Kidney (tissue), 13 donors: ENCODE measurements at regions not wholly inside any gene's neighbourhood (a gene's known extent, or its start where the extent isn't known, plus 50 kb on each side); places are given as distances from the start of the nearest gene placed in this dataset.
"Not testable (repeated sequence)": the region's sequence is repeated elsewhere in the genome, so short reads cannot be mapped to it uniquely, and the experiment has no call there.

Experiments used
- DNase-seq, 5 donors: peaks; one replicate each; pipeline ENCODE4 v3.0.0-alpha.2; 2013 to 2020
- FAIRE-seq: peaks from 2 replicates; lab custom pipeline; 2012; peaks lifted over from hg19 to GRCh38; lab: Jason Lieb, UNC
- H3K27ac ChIP-seq, 2 donors: one replicate each; pipeline ENCODE4 v1.7.0; 2013; ENCODE audit warnings: low read depth in 2 of 2, low read length in 2 of 2, inconsistent platforms in 1 of 2
- H3K27me3 ChIP-seq: one replicate; pipeline ENCODE4 v1.7.1; 2013; ENCODE audit warnings: low read length, inconsistent platforms; ENCODE audit not compliant: control insufficient read depth, insufficient read depth
- H3K36me3 ChIP-seq, 3 donors: one replicate each; pipeline versions ENCODE4 v1.7.0 to v1.7.1; 2013; ENCODE audit warnings: low read length in 3 of 3, control low read depth in 1 of 3, inconsistent platforms in 1 of 3; ENCODE audit not compliant: insufficient read depth in 3 of 3, control insufficient read depth in 2 of 3
- H3K4me1 ChIP-seq, 3 donors: one replicate each; pipeline versions ENCODE4 v1.7.0 to v1.7.1; 2013; ENCODE audit warnings: low read length in 3 of 3, inconsistent platforms in 1 of 3, low read depth in 1 of 3; ENCODE audit not compliant: control insufficient read depth in 2 of 3, insufficient read depth in 2 of 3
- H3K4me3 ChIP-seq, 3 donors: one replicate each; pipeline versions ENCODE4 v1.7.0 to v1.8.1; 2013; ENCODE audit warnings: low read length in 3 of 3, control low read depth in 1 of 3, inconsistent platforms in 1 of 3
- H3K9ac ChIP-seq, 3 donors: one replicate each; pipeline versions ENCODE4 v1.7.0 to v1.7.1; 2013; ENCODE audit warnings: low read length in 3 of 3, control low read depth in 1 of 3, inconsistent platforms in 1 of 3
- H3K9me3 ChIP-seq, 3 donors: one replicate each; pipeline versions ENCODE4 v1.7.0 to v1.7.1; 2013; ENCODE audit warnings: low read length in 3 of 3, control low read depth in 1 of 3, inconsistent platforms in 1 of 3; ENCODE audit not compliant: control insufficient read depth in 2 of 3, insufficient read depth in 1 of 3
- intact Hi-C: fragments of 100-400 bp; cut with DNase I; formaldehyde crosslinking; loops from one replicate; pipeline ENCODE4 v1.11.1; 2022
- TF ChIP-seq, protein P1 (sequence below): IDR thresholded peaks from 3 replicates; pipeline ENCODE4 v1.5.1; 2012; ENCODE audit warnings: mild to moderate bottlenecking, moderate library complexity, borderline replicate concordance; ENCODE audit not compliant: insufficient read depth; ENCODE audit errors: extremely low read depth
- donor health status: control.
- donor health status: control.
- donor health status: control.
- donor health status: control.
- donor health status: control.
- donor health status: DM: yes; HTN: yes; CAD: no.
- donor health status: Normal renal cell carcinoma (clear cell type).

DNA sequence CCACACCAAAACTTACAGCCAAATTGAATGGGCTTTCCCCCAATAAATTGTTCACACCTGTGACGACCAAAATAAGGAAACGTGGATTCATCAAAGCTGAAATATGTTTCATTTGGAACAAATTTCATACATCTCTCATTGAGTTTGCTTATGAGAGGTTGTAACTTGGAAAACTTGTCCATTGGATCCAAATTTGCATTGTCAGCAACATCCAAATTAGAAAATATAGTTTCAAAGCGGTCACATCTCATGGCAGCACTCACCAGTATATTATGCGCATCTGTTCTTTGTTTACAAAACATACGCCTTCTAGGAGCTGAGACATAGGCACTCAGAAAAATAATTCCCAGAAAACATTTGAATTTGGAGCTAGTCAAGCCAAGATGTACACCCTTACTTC lies 1028.2 kb upstream of the USP15 start:
- Histone ChIP-seq H3K27ac (no peak overlapping the region), H3K4me3 (no peak overlapping the region), H3K9me3 (peaks cover 0 to 3% (median 0%) of the 10 kb centered on the region in 3 donors), H3K4me1 (no peaks in the 10 kb centered on the region), H3K27me3 (no peaks in the 10 kb centered on the region), H3K9ac (no peak overlapping the region), H3K36me3 (no peaks in the 10 kb centered on the region)
- FAIRE-seq (no peak), DNase-seq (no peak)
- TF ChIP-seq, protein P1, sequence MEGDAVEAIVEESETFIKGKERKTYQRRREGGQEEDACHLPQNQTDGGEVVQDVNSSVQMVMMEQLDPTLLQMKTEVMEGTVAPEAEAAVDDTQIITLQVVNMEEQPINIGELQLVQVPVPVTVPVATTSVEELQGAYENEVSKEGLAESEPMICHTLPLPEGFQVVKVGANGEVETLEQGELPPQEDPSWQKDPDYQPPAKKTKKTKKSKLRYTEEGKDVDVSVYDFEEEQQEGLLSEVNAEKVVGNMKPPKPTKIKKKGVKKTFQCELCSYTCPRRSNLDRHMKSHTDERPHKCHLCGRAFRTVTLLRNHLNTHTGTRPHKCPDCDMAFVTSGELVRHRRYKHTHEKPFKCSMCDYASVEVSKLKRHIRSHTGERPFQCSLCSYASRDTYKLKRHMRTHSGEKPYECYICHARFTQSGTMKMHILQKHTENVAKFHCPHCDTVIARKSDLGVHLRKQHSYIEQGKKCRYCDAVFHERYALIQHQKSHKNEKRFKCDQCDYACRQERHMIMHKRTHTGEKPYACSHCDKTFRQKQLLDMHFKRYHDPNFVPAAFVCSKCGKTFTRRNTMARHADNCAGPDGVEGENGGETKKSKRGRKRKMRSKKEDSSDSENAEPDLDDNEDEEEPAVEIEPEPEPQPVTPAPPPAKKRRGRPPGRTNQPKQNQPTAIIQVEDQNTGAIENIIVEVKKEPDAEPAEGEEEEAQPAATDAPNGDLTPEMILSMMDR = no peak
- intact Hi-C loops = no loop called here

DNA sequence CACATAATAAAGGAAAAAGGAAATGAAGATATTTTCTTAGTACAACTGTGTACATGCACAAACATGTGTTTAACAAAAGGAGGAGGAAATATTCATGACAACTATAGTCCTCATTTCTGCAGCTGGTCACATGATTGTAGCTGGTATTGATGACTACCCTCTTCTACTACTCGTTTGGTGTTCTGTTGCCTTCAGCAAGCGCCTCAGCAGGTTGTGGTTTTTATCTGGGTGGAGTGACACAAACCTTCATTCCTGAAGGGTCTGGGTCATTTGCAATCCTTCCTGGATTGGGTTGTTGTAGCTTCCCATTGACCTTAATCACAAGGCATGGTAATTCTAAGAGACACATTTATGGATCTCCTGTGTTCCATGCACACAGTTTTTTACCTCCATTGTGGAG lies 1009.9 kb upstream of the USP15 start:
- intact Hi-C loops = no loop called here
- H3K9me3 ChIP-seq = peaks cover 0 to 2% (median 0%) of the 10 kb centered on the region in 3 donors
- TF ChIP-seq, protein P1 = no peak
- FAIRE-seq (no peak), DNase-seq (no peak)
- H3K27me3 ChIP-seq = no peaks in the 10 kb centered on the region
- no peak overlapping the region for H3K4me3 ChIP-seq
- H3K4me1 ChIP-seq = no peaks in the 10 kb centered on the region
- no peak overlapping the region for H3K9ac ChIP-seq
- no peaks in the 10 kb centered on the region for H3K36me3 ChIP-seq
- H3K27ac ChIP-seq = no peak overlapping the region

DNA sequence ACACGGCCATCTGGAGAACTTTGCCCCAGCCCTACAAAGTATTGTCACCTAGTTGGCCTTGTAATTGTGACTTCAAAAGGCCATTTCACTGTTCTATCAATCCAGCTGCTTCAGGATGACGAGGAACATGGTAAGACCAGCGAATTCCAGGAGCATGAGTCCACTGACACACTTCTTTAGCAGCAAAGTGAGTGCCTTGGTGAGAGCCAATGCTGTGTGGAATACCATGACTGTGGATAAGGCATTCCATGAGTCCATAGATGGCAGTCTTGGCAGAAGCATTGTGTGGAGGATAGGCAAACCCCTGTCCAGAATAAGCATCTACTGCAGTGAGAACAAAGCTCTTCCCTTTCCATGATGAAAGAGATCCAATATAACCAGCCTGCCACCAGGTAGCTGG lies 1009.1 kb upstream of the USP15 start:
- intact Hi-C loops = no loop called here
- Histone ChIP-seq H3K36me3 (no peaks in the 10 kb centered on the region), H3K9me3 (peaks cover 0 to 2% (median 0%) of the 10 kb centered on the region in 3 donors), H3K9ac (no peak overlapping the region), H3K27ac (no peak overlapping the region), H3K4me3 (no peak overlapping the region), H3K27me3 (no peaks in the 10 kb centered on the region), H3K4me1 (no peaks in the 10 kb centered on the region)
- DNase-seq = no peak
- TF ChIP-seq, protein P1 = no peak
- FAIRE-seq = no peak

DNA sequence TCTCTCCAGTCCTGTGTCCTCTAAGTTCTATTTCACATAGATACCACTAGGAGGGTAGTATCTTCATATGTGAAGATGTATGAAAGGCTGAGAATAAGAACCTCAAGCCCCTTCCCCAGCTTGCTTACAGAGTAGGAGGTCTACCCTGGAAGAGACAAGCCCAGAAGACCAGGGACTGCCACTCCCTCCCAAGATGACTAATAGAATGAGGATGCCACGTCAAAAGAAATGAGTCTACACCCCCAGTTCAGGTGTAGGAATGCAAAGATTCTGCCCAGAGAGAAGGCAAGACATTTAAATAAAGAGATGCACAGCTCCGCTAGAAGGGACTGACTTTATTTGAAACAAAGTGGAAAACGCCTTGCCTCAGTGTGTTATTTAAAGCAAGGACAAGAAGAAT lies 1006.0 kb upstream of the USP15 start:
- intact Hi-C loops = no loop called here
- H3K27ac ChIP-seq = no peak overlapping the region
- H3K27me3 ChIP-seq = no peaks in the 10 kb centered on the region
- H3K9ac ChIP-seq = no peak overlapping the region
- DNase-seq (no peak), FAIRE-seq (no peak)
- H3K4me1 ChIP-seq = no peaks in the 10 kb centered on the region
- TF ChIP-seq, protein P1 = no peak
- peaks cover 0 to 2% (median 0%) of the 10 kb centered on the region in 3 donors for H3K9me3 ChIP-seq
- no peak overlapping the region for H3K4me3 ChIP-seq
- no peaks in the 10 kb centered on the region for H3K36me3 ChIP-seq

DNA sequence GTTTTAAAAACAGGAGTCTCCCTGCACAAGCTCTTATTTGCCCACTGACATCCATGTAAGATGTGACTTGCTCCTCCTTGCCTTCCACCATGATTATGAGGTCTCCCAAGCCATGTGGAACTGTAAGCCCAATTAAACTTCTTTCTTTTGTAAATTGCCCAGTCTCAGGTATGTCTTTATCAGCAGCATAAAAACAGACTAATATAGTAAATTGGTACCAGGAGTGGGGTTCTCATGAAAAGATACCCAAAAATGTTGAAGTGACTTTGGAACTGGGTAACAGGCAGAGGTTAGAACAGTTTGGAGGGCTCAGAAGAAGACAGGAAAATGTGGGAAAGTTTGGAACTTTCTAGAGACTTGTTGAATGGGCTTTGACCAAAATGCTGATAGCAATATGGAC lies 995.9 kb upstream of the USP15 start:
- intact Hi-C loops, H3K36me3 ChIP-seq, FAIRE-seq, H3K4me1 ChIP-seq, H3K27ac ChIP-seq, H3K9me3 ChIP-seq, DNase-seq, H3K4me3 ChIP-seq, H3K27me3 ChIP-seq, H3K9ac ChIP-seq: not testable (repeated sequence)
